ENCODE measurements at regions not wholly inside any gene's neighbourhood (a gene's known extent, or its start where the extent isn't known, plus 50 kb on each side); places are given as distances from the start of the nearest gene placed in this dataset.
A peak's percentile ranks its signal among the peaks of the same experiment; 100 is the strongest.
"Not testable (repeated sequence)": the region's sequence is repeated elsewhere in the genome, so short reads cannot be mapped to it uniquely, and the experiment has no call there.

- ATAC-seq = no peak
- no peak for DNase-seq
- Histone ChIP-seq H3K27me3 (ENCODE audit: control insufficient read depth, insufficient read depth) (no peaks in the 10 kb centered on the region), H3K9me3 (ENCODE audit: control insufficient read depth, low read length) (no peaks in the 10 kb centered on the region), H3K4me1 (ENCODE audit: control insufficient read depth, insufficient read depth, low read length) (no peaks in the 10 kb centered on the region), H3K27ac (ENCODE audit: low read length) (no peak overlapping the region), H3K4me3 (ENCODE audit: low read length) (no peak overlapping the region)
- WGBS = 82% methylated on average over 3 of the region's 3 CpGs
- intact Hi-C loops (cut with DNase I) = no loop called here
These were observed 155.6 kb upstream of the SEMA3C start for GRCh38 chr7:81074406-81074805.

GRCh38 chr7:81073931-81074251 is 155.0 kb upstream of the SEMA3C start:
- Histone ChIP-seq H3K27me3 (ENCODE audit: control insufficient read depth, insufficient read depth) (no peaks in the 10 kb centered on the region), H3K27ac (ENCODE audit: low read length) (no peak overlapping the region), H3K4me3 (ENCODE audit: low read length) (no peak overlapping the region), H3K9me3 (ENCODE audit: control insufficient read depth, low read length) (no peaks in the 10 kb centered on the region), H3K4me1 (ENCODE audit: control insufficient read depth, insufficient read depth, low read length) (no peaks in the 10 kb centered on the region)
- 64% methylated on average over 1 of the region's 1 CpG for WGBS
- no peak for ATAC-seq
- intact Hi-C loops (cut with DNase I) = no loop called here
- no peak for DNase-seq

- no peak overlapping the region for H3K4me3 ChIP-seq (ENCODE audit: low read length)
- intact Hi-C loops (cut with DNase I) = no loop called here
- H3K27me3 ChIP-seq (ENCODE audit: control insufficient read depth, insufficient read depth) = no peaks in the 10 kb centered on the region
- no peaks in the 10 kb centered on the region for H3K9me3 ChIP-seq (ENCODE audit: control insufficient read depth, low read length)
- peak in 2 of 3 donors; percentile 34 to 44 for DNase-seq
- no peak overlapping the region for H3K27ac ChIP-seq (ENCODE audit: low read length)
- no peak for ATAC-seq
- H3K4me1 ChIP-seq (ENCODE audit: control insufficient read depth, insufficient read depth, low read length) = peaks cover 1% of the 10 kb centered on the region
- 89% methylated on average over 21 of the region's 21 CpGs for WGBS
These were observed 152.1 kb upstream of the SEMA3C start for GRCh38 chr7:81070956-81071355.

- intact Hi-C loops (cut with DNase I) = no loop called here
- ATAC-seq = no peak
These were observed 147.9 kb upstream of the SEMA3C start for GRCh38 chr7:81066797-81067196.

DNA sequence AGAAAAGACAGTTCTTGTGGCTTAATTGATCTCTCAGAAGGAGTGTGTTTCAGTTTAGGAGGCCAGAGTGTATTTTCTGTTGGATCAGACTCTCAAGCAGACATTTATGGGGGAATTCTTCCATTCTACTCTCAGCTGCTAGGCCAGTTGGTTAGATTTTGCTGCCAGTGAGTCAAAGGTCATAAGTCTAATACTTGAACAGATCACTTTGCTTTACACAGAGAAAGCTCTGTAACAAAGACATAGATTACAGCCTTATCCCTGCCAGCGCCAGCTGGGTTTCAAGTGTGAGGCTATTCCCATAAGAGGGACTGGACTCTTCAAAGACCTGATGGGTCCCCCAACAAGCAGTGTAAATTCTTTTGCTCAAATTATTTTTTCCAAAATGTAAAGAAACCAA is 145.6 kb upstream of the SEMA3C start:
- intact Hi-C loops (cut with DNase I) = no loop called here
- ATAC-seq (peak in 1 of 2 donors; percentile 40), DNase-seq (peak in 1 of 3 donors; percentile 62)
- H3K9me3 ChIP-seq (ENCODE audit: control insufficient read depth, low read length) = no peaks in the 10 kb centered on the region
- 67% methylated on average over 1 of the region's 1 CpG for WGBS
- peaks cover 3% of the 10 kb centered on the region for H3K4me1 ChIP-seq (ENCODE audit: control insufficient read depth, insufficient read depth, low read length)
- H3K27ac ChIP-seq (ENCODE audit: low read length) = no peak overlapping the region
- no peak overlapping the region for H3K4me3 ChIP-seq (ENCODE audit: low read length)
- no peaks in the 10 kb centered on the region for H3K27me3 ChIP-seq (ENCODE audit: control insufficient read depth, insufficient read depth)

More at GRCh38 chr7:81066797-81067196, 147.9 kb upstream of the SEMA3C start:
- H3K4me1 ChIP-seq (ENCODE audit: control insufficient read depth, insufficient read depth, low read length) = peaks cover 3% of the 10 kb centered on the region
- no peak overlapping the region for H3K27ac ChIP-seq (ENCODE audit: low read length)
- H3K27me3 ChIP-seq (ENCODE audit: control insufficient read depth, insufficient read depth) = no peaks in the 10 kb centered on the region
- H3K9me3 ChIP-seq (ENCODE audit: control insufficient read depth, low read length) = no peaks in the 10 kb centered on the region
- no peak for DNase-seq
- no peak overlapping the region for H3K4me3 ChIP-seq (ENCODE audit: low read length)

- no peak for ATAC-seq
- peaks cover 3% of the 10 kb centered on the region for H3K4me1 ChIP-seq (ENCODE audit: control insufficient read depth, insufficient read depth, low read length)
- no peak overlapping the region for H3K27ac ChIP-seq (ENCODE audit: low read length)
- DNase-seq = no peak
- intact Hi-C loops (cut with DNase I) = no loop called here
- no peaks in the 10 kb centered on the region for H3K27me3 ChIP-seq (ENCODE audit: control insufficient read depth, insufficient read depth)
- no peak overlapping the region for H3K4me3 ChIP-seq (ENCODE audit: low read length)
- WGBS = 41% methylated on average over 2 of the region's 2 CpGs
- no peaks in the 10 kb centered on the region for H3K9me3 ChIP-seq (ENCODE audit: control insufficient read depth, low read length)
These were observed 143.9 kb upstream of the SEMA3C start for GRCh38 chr7:81062755-81063154.

DNA sequence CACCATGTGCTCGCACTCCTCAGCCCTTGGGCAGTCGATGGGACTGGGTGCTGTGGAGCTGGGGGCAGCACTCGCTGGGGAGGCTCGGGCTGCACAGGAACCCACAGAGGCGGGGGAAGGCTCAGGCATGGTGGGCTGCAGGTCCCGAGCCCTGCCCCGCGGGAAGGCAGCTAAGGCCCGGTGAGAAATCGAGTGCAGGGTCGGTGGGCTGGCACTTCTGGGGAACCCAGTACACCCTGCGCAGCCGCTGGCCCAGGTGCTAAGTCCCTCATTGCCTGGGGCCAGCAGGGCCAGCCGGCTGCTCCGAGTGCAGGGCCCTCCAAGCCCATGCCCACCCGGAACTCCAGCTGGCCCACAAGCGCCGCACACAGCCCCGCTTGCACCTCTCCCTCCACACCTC is 138.6 kb upstream of the SEMA3C start:
- H3K27ac ChIP-seq (ENCODE audit: low read length); H3K4me1 ChIP-seq (ENCODE audit: control insufficient read depth, insufficient read depth, low read length); ATAC-seq; H3K4me3 ChIP-seq (ENCODE audit: low read length); H3K27me3 ChIP-seq (ENCODE audit: control insufficient read depth, insufficient read depth); H3K9me3 ChIP-seq (ENCODE audit: control insufficient read depth, low read length); intact Hi-C loops (cut with DNase I): not testable (repeated sequence)
- 94% methylated on average over 19 of the region's 19 CpGs for WGBS
- peak in 1 of 3 donors; percentile 38 for DNase-seq

GRCh38 chr7:81053623-81054022 is 134.8 kb upstream of the SEMA3C start:
- no peaks in the 10 kb centered on the region for H3K27me3 ChIP-seq (ENCODE audit: control insufficient read depth, insufficient read depth)

GRCh38 chr7:81051811-81052413 is 133.1 kb upstream of the SEMA3C start:
- ATAC-seq (no peak), DNase-seq (no peak)
- no peaks in the 10 kb centered on the region for H3K9me3 ChIP-seq (ENCODE audit: control insufficient read depth, low read length)
- H3K4me1 ChIP-seq (ENCODE audit: control insufficient read depth, insufficient read depth, low read length) = no peaks in the 10 kb centered on the region
- WGBS = 74% methylated on average over 3 of the region's 3 CpGs
- no peak overlapping the region for H3K27ac ChIP-seq (ENCODE audit: low read length)
- no peak overlapping the region for H3K4me3 ChIP-seq (ENCODE audit: low read length)
- intact Hi-C loops (cut with DNase I) = no loop called here
- H3K27me3 ChIP-seq (ENCODE audit: control insufficient read depth, insufficient read depth) = no peaks in the 10 kb centered on the region

More at GRCh38 chr7:81053623-81054022, 134.8 kb upstream of the SEMA3C start:
- Histone ChIP-seq H3K9me3 (ENCODE audit: control insufficient read depth, low read length) (no peaks in the 10 kb centered on the region), H3K4me1 (ENCODE audit: control insufficient read depth, insufficient read depth, low read length) (no peaks in the 10 kb centered on the region), H3K27ac (ENCODE audit: low read length) (no peak overlapping the region), H3K4me3 (ENCODE audit: low read length) (no peak overlapping the region)
- no peak for ATAC-seq
- no peak for DNase-seq
- 62% methylated on average over 2 of the region's 2 CpGs for WGBS
- intact Hi-C loops (cut with DNase I) = no loop called here

GRCh38 chr7:81045491-81046030 is 126.7 kb upstream of the SEMA3C start:
- Histone ChIP-seq H3K9me3 (ENCODE audit: control insufficient read depth, low read length) (no peaks in the 10 kb centered on the region), H3K4me1 (ENCODE audit: control insufficient read depth, insufficient read depth, low read length) (no peaks in the 10 kb centered on the region), H3K27me3 (ENCODE audit: control insufficient read depth, insufficient read depth) (no peaks in the 10 kb centered on the region), H3K4me3 (ENCODE audit: low read length) (no peak overlapping the region), H3K27ac (ENCODE audit: low read length) (no peak overlapping the region)
- intact Hi-C loops (cut with DNase I) = no loop called here
- ATAC-seq (no peak), DNase-seq (no peak)

GRCh38 chr7:81042646-81043045 is 123.8 kb upstream of the SEMA3C start:
- WGBS = 92% methylated on average over 21 of the region's 21 CpGs
- H3K4me1 ChIP-seq (ENCODE audit: control insufficient read depth, insufficient read depth, low read length); ATAC-seq; intact Hi-C loops (cut with DNase I); H3K27ac ChIP-seq (ENCODE audit: low read length); H3K27me3 ChIP-seq (ENCODE audit: control insufficient read depth, insufficient read depth); DNase-seq; H3K4me3 ChIP-seq (ENCODE audit: low read length); H3K9me3 ChIP-seq (ENCODE audit: control insufficient read depth, low read length): not testable (repeated sequence)

DNA sequence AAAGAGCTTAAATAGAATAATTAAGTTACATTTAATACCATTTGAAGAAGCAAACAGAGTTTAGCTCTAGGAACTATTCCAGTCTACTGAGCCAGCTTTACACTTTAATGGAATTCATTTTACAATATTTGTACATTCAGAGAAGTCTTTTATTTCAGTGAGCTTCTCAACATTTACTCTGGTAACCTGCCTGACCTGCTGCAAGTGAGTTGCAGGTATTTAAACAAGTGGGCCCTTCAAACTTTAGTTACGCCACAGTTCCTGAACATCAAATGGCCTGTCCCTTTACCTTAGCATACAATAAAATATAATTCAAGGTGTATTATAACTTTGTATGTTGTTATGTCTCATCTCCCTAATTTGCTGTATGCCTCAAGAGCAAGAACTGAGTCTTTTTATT is 121.6 kb upstream of the SEMA3C start:
- no peaks in the 10 kb centered on the region for H3K9me3 ChIP-seq (ENCODE audit: control insufficient read depth, low read length)
- no peaks in the 10 kb centered on the region for H3K27me3 ChIP-seq (ENCODE audit: control insufficient read depth, insufficient read depth)
- H3K4me3 ChIP-seq (ENCODE audit: low read length) = no peak overlapping the region
- no peak overlapping the region for H3K27ac ChIP-seq (ENCODE audit: low read length)
- ATAC-seq (no peak), DNase-seq (no peak)
- WGBS = 99% methylated on average over 1 of the region's 1 CpG
- intact Hi-C loops (cut with DNase I) = no loop called here
- no peaks in the 10 kb centered on the region for H3K4me1 ChIP-seq (ENCODE audit: control insufficient read depth, insufficient read depth, low read length)

All from right cardiac atrium (tissue), 5 donors.